Panc1 (cell line): ENCODE measurements at regions not wholly inside any gene's neighbourhood (a gene's known extent, or its start where the extent isn't known, plus 50 kb on each side); places are given as distances from the start of the nearest gene placed in this dataset.

Source experiments
- ATAC-seq: fragments of 200-7000 bp; cut with Tn5 transposase; 2 replicates; pipeline ENCODE4 v1.9.1; 2020; ENCODE audit warnings: mild to moderate bottlenecking, moderate library complexity
- BruUV-seq: library from RNA; stranded (reverse); fragments of 400-500 nt; replicated peaks from 2 replicates; lab custom pipeline; 2021; lab: Mats Ljungman, UMichigan
- CTCF ChIA-PET: fragments of 300-600 bp; sonication (Branson Sonifier 250); formaldehyde crosslinking; loops from one replicate; lab custom pipeline; 2022; ENCODE audit warnings: antibody characterized with exemption; lab: Charles Lee
- POLR2A ChIA-PET: fragments of 300-600 bp; sonication (Branson Sonifier 250); formaldehyde crosslinking; loops from one replicate; lab custom pipeline; 2022; ENCODE audit warnings: antibody characterized with exemption; lab: Charles Lee
- DNase-seq: peaks from one replicate; pipeline ENCODE4 v3.0.0-alpha.2; 2010; ENCODE audit warnings: low read depth, low spot score
- H3K27ac ChIP-seq: 2 replicates; pipeline ENCODE4 v1.5.1; 2011; ENCODE audit warnings: mild to moderate bottlenecking, low read length, inconsistent platforms
- H3K27me3 ChIP-seq: fragments of 200-500 bp; sonication (Bioruptor generic); 2 replicates; pipeline ENCODE4 v1.6.0; 2014; ENCODE audit warnings: low read length, inconsistent platforms; ENCODE audit not compliant: control insufficient read depth, insufficient read depth
- H3K36me3 ChIP-seq: fragments of 200-500 bp; sonication (Bioruptor generic); 2 replicates; pipeline ENCODE4 v1.5.1; 2014; ENCODE audit warnings: inconsistent platforms, mild to moderate bottlenecking, low read length, moderate library complexity; ENCODE audit not compliant: control insufficient read depth, insufficient read depth
- H3K4me1 ChIP-seq: 2 replicates; pipeline ENCODE4 v1.5.1; 2011; ENCODE audit warnings: inconsistent platforms, mild to moderate bottlenecking, low read length, moderate library complexity; ENCODE audit not compliant: control insufficient read depth, insufficient read depth
- H3K4me3 ChIP-seq, 2 experiments: 2 replicates each; pipeline ENCODE4 v1.5.1; 2011 to 2012; ENCODE audit warnings: low read depth in 2 of 2, low read length in 2 of 2, mild to moderate bottlenecking in 2 of 2, inconsistent platforms in 1 of 2, moderate library complexity in 1 of 2
- H3K9me3 ChIP-seq: fragments of 200-500 bp; sonication (Bioruptor generic); 2 replicates; pipeline ENCODE4 v1.5.1; 2014; ENCODE audit warnings: low read depth, mild to moderate bottlenecking, inconsistent platforms, low read length, moderate library complexity; ENCODE audit not compliant: control insufficient read depth, insufficient read depth
- CTCF ChIP-seq: fragments of 450-650 bp; IDR thresholded peaks from 2 replicates; pipeline ENCODE4 v1.5.1; 2017; ENCODE audit warnings: mild to moderate bottlenecking
- POLR2AphosphoS5 ChIP-seq: IDR thresholded peaks from 2 replicates; pipeline ENCODE4 v1.6.1; 2012; ENCODE audit warnings: mild to moderate bottlenecking, low read depth, low read length, moderate library complexity
- SIN3A ChIP-seq: IDR thresholded peaks from 2 replicates; pipeline ENCODE4 v1.6.1; 2012; ENCODE audit warnings: low read depth, mild to moderate bottlenecking, low read length, moderate library complexity, borderline replicate concordance; ENCODE audit not compliant: insufficient read depth
- TCF7L2 ChIP-seq: IDR thresholded peaks from 2 replicates; pipeline ENCODE4 v1.6.1; 2011; ENCODE audit warnings: mild to moderate bottlenecking, low read depth, low read length, inconsistent platforms
- in situ Hi-C: cut with HindIII; loops from 2 replicates; pipeline ENCODE4 v1.10.0; 2016; ENCODE audit warnings: low sequenced_read_pairs, low pct_unique_long_range_greater_than_20kb
- intact Hi-C: fragments of 100-400 bp; cut with micrococcal nuclease; formaldehyde crosslinking; loops from one replicate; pipeline ENCODE4 v1.10.0; 2022; ENCODE audit not compliant: unreplicated experiment
- TF ChIP-seq, protein P1 (sequence below), 2 experiments: IDR thresholded peaks; 2 replicates each; pipeline ENCODE4 v1.6.1; 2011 to 2012; ENCODE audit warnings: low read depth in 2 of 2, control low read depth in 1 of 2, low read length in 1 of 2, mild to moderate bottlenecking in 1 of 2, moderate library complexity in 1 of 2; ENCODE audit not compliant: insufficient read depth in 1 of 2

DNA sequence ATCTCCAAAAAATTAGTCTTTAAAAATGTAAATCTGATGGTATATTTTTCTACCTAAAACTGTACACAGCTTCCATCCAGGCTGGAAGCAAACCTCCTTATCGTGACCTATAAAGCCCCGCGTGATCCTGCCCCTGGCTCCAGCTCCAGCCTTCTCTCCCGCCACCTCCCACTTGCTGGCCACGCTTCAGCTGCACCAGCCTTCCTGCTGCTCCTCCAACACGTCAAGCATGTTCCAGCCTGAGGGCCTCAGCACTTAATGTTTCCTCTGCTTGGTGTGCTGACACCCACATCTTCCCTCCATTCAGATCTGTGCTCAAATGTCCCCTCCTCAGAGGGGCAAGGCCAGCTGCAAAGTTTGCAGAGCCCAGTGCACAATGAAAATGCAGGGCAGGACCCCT is 123.5 kb upstream of the MAGI3 start:
- H3K27ac ChIP-seq, result no peak overlapping the region
- TF ChIP-seq TCF7L2 (no peak), SIN3A (no peak), POLR2AphosphoS5 (no peak), CTCF (no peak)
- TF ChIP-seq, protein P1, sequence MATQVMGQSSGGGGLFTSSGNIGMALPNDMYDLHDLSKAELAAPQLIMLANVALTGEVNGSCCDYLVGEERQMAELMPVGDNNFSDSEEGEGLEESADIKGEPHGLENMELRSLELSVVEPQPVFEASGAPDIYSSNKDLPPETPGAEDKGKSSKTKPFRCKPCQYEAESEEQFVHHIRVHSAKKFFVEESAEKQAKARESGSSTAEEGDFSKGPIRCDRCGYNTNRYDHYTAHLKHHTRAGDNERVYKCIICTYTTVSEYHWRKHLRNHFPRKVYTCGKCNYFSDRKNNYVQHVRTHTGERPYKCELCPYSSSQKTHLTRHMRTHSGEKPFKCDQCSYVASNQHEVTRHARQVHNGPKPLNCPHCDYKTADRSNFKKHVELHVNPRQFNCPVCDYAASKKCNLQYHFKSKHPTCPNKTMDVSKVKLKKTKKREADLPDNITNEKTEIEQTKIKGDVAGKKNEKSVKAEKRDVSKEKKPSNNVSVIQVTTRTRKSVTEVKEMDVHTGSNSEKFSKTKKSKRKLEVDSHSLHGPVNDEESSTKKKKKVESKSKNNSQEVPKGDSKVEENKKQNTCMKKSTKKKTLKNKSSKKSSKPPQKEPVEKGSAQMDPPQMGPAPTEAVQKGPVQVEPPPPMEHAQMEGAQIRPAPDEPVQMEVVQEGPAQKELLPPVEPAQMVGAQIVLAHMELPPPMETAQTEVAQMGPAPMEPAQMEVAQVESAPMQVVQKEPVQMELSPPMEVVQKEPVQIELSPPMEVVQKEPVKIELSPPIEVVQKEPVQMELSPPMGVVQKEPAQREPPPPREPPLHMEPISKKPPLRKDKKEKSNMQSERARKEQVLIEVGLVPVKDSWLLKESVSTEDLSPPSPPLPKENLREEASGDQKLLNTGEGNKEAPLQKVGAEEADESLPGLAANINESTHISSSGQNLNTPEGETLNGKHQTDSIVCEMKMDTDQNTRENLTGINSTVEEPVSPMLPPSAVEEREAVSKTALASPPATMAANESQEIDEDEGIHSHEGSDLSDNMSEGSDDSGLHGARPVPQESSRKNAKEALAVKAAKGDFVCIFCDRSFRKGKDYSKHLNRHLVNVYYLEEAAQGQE (IDR thresholded peaks at IDR 0.05; ENCODE audit: insufficient read depth in 1 of 2, low read depth in 2 of 2, low read length in 1 of 2), result no peak
- no peak overlapping the region for H3K4me3 ChIP-seq
- POLR2A ChIA-PET, result no interaction called here
- H3K4me1 ChIP-seq, result no peaks in the 10 kb centered on the region
- ATAC-seq, result no peak
- intact Hi-C loops (no loop called here), in situ Hi-C loops (no loop called here)
- CTCF ChIA-PET, result no interaction called here
- no peaks in the 10 kb centered on the region for H3K27me3 ChIP-seq
- no peaks in the 10 kb centered on the region for H3K36me3 ChIP-seq
- BruUV-seq, result no TSS peak
- DNase-seq, result no peak
- no peaks in the 10 kb centered on the region for H3K9me3 ChIP-seq

DNA sequence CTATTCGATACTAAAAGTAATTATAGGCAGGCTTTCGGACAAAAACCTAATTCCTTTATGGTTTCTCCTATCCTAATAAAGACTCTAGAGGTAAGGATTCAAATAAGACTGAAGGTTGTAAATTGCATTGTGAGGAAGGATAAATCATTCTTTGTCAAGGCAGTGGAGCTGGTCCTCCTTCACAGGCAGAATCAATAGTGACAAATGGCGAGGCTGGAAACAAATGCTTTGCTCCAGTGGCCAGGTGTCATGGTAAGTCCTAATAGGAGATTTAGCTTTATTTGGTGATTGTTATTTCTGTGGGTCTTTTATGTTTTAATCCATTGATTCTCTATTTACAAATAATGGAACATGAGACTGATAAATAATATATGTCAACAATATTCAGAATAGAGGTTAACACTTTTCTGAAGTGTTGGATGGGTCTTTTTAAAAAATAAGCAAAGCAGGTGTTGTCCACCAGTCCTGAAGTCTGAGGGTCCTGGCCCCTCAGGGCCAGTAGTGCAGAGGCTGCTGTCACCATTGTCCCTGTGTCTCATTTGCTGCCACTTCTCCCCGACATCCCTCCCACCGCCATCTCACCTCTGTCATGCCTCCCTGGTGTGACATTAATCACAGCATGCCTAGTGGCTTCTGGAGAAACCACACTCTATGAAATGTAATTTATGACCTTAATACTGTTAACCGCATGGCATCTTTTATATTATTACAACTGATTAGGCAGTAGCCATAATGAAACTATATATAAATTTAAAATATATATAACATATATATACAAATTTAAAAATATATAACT is 120.9 kb upstream of the MAGI3 start:
- Histone ChIP-seq H3K4me3 (no peak overlapping the region), H3K27me3 (peaks cover 2% of the 10 kb centered on the region; the same call in 1 of the 2 replicates), H3K9me3 (no peaks in the 10 kb centered on the region), H3K36me3 (no peaks in the 10 kb centered on the region), H3K27ac (no peak overlapping the region), H3K4me1 (no peaks in the 10 kb centered on the region)
- TF ChIP-seq CTCF (no peak), POLR2AphosphoS5 (no peak), SIN3A (no peak), TCF7L2 (no peak)
- TF ChIP-seq, protein P1 (IDR thresholded peaks at IDR 0.05; ENCODE audit: insufficient read depth in 1 of 2, low read depth in 2 of 2, low read length in 1 of 2), result no peak
- ChIA-PET POLR2A (no interaction called here), CTCF (no interaction called here)
- intact Hi-C loops (no loop called here), in situ Hi-C loops (no loop called here)
- BruUV-seq, result no TSS peak
- no peak for DNase-seq
- ATAC-seq, result no peak
